ENCODE measurements at regions not wholly inside any gene's neighbourhood (a gene's known extent, or its start where the extent isn't known, plus 50 kb on each side); places are given as distances from the start of the nearest gene placed in this dataset.
"Not testable (repeated sequence)": the region's sequence is repeated elsewhere in the genome, so short reads cannot be mapped to it uniquely, and the experiment has no call there.

GRCh38 chr6:145531822-145532221, 203.5 kb downstream of the EPM2A start:
- DNase-seq (ENCODE audit: low read depth in 2 of 2), result no peak

GRCh38 chr6:145532361-145532760, 203.0 kb downstream of the EPM2A start:
- no peak for DNase-seq (ENCODE audit: low read depth in 2 of 2)

- no peak for DNase-seq (ENCODE audit: low read depth in 2 of 2)
These were observed 200.3 kb downstream of the EPM2A start for GRCh38 chr6:145534989-145535388.

GRCh38 chr6:145538989-145539388, 196.3 kb downstream of the EPM2A start:
- no peak for DNase-seq (ENCODE audit: low read depth in 2 of 2)

GRCh38 chr6:145539831-145540230, 195.5 kb downstream of the EPM2A start:
- no peak for DNase-seq (ENCODE audit: low read depth in 2 of 2)

- DNase-seq (ENCODE audit: low read depth in 2 of 2), result no peak
These were observed 194.6 kb downstream of the EPM2A start for GRCh38 chr6:145540741-145541140.

- peak in 1 of 2 donors; percentile 7 for DNase-seq (ENCODE audit: low read depth in 2 of 2)
These were observed 191.3 kb downstream of the EPM2A start for GRCh38 chr6:145544041-145544440.

GRCh38 chr6:145544514-145544913, 190.8 kb downstream of the EPM2A start:
- no peak for DNase-seq (ENCODE audit: low read depth in 2 of 2)

GRCh38 chr6:145546265-145546664, 189.1 kb downstream of the EPM2A start:
- DNase-seq (ENCODE audit: low read depth in 2 of 2), result no peak

- DNase-seq (ENCODE audit: low read depth in 2 of 2), result no peak
These were observed 187.6 kb downstream of the EPM2A start for GRCh38 chr6:145547594-145548335.

GRCh38 chr6:145548933-145549648, 186.2 kb downstream of the EPM2A start:
- no peak for DNase-seq (ENCODE audit: low read depth in 2 of 2)

GRCh38 chr6:145551164-145551563, 184.2 kb downstream of the EPM2A start:
- DNase-seq (ENCODE audit: low read depth in 2 of 2), result no peak

- DNase-seq (ENCODE audit: low read depth in 2 of 2), result no peak
These were observed 180.2 kb downstream of the EPM2A start for GRCh38 chr6:145555084-145555483.

- no peak for DNase-seq (ENCODE audit: low read depth in 2 of 2)
These were observed 177.8 kb downstream of the EPM2A start for GRCh38 chr6:145557474-145557873.

GRCh38 chr6:145559836-145560235, 175.5 kb downstream of the EPM2A start:
- no peak for DNase-seq (ENCODE audit: low read depth in 2 of 2)

- no peak for DNase-seq (ENCODE audit: low read depth in 2 of 2)
These were observed 173.9 kb downstream of the EPM2A start for GRCh38 chr6:145561095-145562072.

GRCh38 chr6:145562771-145563615, 172.3 kb downstream of the EPM2A start:
- DNase-seq (ENCODE audit: low read depth in 2 of 2), result no peak

GRCh38 chr6:145564553-145564952, 170.8 kb downstream of the EPM2A start:
- DNase-seq (ENCODE audit: low read depth in 2 of 2), result no peak

GRCh38 chr6:145567684-145568252, 167.6 kb downstream of the EPM2A start:
- no peak for DNase-seq (ENCODE audit: low read depth in 2 of 2)

- no peak for DNase-seq (ENCODE audit: low read depth in 2 of 2)
These were observed 166.2 kb downstream of the EPM2A start for GRCh38 chr6:145569140-145569539.

- not testable (repeated sequence) for DNase-seq (ENCODE audit: low read depth in 2 of 2)
These were observed 165.0 kb downstream of the EPM2A start for GRCh38 chr6:145570336-145570735.
